Activated CD8-positive, alpha-beta memory T cell treated with anti-CD3 and anti-CD28 coated beads for 48 hours (primary cell): ENCODE measurements at regions not wholly inside any gene's neighbourhood (a gene's known extent, or its start where the extent isn't known, plus 50 kb on each side); places are given as distances from the start of the nearest gene placed in this dataset.

Source experiments
- DNase-seq, 3 experiments: peaks; one replicate each; pipeline ENCODE4 v3.0.0-alpha.2; 2020; ENCODE audit warnings: low read depth in 2 of 3, low spot score in 2 of 3

DNA sequence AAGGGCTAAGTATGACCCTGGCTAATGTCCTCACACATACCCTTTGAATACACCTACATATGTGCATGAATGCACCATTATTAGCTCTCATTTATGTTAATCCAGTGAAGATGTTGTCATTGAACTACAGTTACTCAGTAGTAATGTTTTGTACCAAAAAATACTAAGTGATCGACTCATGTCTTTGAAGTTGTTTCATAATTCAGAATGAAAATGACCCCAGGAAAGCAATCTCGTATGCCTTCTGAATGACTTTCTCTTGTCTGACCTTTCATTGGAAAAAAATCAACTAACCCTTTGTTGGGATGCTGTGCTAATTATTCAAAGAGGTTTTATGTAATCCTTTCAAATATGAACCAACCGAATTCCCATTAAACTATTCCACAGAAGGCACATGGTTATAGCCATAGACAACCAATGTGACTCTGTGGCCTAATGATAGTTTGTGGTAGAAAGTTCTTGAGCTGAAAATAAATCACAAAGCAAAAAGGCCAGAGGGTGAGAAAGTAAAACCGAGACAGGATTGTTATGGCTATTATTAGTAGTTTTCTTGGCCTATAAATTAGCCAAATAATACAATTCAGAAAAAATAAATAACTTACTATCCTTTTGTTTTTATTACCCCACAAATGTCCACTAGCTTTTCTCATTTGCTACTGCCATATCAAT is 86.8 kb upstream of the STARD13 start:
- no peak for DNase-seq

GRCh38 chr13:33373624-33374023 is 88.1 kb upstream of the STARD13 start:
- no peak for DNase-seq

- no peak for DNase-seq
Measured at GRCh38 chr13:33375421-33375820, 89.9 kb upstream of the STARD13 start.

DNA sequence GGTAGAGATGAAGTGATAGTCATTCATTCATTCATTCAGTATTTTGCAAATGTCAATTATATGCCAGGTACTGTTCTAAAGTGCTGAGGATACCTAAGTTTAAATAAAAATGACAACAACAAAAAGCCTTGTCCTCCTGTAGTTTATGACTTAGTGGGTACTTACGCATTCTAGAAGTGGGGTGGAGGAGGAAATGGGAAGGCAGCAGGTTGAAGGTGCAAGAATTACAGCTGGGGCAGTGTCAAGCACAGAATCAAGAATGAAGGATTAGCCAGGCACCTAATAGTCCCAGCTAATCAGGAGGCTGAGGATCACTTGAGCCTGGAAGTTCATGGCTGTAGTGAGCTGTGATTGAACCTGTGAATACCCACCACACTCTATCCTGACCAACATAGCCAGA is 90.7 kb upstream of the STARD13 start:
- no peak for DNase-seq

DNA sequence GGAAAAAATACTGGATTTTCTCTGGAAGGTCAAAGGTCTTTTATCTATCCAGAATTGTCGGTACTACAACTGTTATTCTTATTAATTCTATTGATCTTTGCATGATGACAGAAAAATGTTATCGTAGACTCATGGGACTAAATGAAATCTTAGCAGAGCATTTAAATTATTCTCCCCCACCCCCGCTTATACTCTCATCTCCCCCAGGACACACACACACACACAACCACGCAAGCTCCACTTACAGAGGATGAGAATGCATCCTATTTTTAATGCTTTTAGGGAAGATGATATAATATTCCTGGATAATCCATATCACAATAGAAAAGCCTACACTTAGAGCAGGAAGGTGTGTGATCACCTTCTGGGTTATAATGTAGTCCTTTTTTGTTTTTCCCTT is 91.9 kb upstream of the STARD13 start:
- DNase-seq, result no peak

GRCh38 chr13:33377825-33378224 is 92.3 kb upstream of the STARD13 start:
- DNase-seq, result no peak

- no peak for DNase-seq
Measured at GRCh38 chr13:33379608-33380007, 94.1 kb upstream of the STARD13 start.

DNA sequence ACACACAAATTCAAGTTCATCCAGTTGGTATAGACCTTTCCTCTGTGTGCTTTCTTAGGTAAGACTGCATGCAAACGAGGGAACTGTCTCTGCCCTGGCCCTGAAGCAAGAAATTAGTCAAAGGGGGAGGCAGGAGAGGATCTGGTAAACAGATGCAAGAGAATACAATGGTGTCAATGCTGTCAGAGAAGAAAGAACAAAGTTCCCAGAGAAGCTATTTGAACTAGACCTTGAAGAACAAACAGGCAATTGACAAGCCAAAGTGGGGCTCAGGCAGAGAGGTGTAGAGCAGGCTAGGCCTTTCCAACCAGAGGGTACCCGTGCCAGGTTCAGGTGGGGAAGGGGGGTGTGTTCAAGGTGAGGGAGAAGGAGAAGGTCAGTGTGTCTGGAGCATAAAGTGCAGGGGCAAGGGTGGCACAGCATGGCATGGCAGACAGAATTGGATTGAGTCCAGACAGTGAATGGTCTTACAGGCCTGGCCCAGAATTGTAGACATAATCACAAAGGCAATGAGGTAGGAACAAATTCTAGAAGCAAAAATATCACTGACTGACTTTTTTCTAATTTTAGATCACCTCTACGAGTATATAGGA is 95.0 kb upstream of the STARD13 start:
- no peak for DNase-seq

GRCh38 chr13:33381180-33381579 is 95.6 kb upstream of the STARD13 start:
- DNase-seq, result no peak

GRCh38 chr13:33381906-33382305 is 96.4 kb upstream of the STARD13 start:
- no peak for DNase-seq

DNA sequence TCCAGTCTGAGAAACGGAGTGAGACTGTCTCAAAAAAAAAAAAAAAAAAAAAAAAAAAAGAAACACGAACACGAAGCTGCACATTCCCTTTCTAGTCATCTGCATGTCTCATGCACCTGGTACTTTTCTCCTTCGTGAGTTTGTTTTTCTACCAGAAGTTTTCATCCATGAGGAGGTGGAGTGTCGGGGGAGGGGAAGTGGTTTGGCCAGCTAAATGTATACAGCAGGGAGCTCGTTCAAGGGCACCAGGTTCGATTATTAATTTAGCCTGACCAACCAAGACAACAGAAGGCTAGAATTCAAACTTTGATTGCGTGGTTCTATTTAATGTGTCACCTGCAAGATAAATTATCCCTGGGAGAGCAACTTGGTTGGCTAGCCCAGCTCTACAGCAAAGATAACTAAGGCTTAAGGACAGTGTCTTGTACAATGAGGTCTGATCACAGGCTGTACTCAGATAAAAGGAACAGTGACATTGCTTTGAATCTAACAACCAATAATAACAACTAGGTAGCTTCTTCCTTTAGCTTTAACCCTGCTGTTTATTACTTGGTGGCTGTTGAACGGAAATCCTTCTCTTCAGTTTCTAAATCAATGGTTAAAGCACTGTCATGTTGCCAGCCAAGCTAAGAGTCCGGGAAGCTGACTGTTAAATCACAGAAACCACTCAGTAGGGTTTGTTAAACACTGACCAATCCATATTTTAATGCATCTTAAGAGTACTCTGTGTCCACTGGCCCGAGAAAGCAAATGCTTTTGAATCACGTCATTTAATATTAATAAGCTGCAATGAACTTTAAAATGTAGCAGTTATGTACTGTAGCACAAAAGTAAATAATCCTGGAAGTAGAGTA is 98.4 kb upstream of the STARD13 start:
- DNase-seq, result no peak

DNA sequence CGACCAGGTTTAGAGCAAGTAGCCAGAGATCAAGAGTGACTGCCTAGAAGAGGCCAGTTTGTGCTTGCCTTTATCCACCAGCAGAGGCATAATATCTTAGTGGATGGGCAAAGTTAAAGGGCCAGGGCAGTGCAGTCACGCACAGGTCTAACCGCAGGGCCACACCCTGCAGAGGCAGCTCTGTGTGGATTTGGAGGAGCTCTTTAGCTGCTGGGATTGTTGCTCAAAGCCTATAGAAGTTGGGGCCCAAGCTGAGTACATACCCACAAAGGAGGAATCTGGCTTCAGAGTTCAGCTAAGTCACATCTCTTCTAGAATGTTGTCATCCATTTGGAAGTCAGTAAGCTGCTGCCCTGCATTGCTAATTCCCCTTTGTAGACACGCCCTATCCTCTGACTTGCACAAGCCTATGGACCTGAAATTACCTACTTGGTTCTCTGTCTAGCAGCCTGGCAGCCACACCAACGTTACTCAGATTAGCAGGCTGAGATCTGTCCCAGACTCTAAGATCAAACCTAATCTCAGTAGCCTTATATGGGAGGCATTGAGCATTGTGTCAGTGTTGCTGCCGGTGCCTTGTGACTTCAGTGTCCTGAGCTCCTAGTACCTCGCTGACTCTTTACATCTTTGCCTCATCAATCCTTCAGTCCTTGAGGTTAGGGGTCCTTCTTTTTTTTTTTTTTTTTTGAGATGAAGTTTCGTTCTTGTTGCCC is 102.9 kb upstream of the STARD13 start:
- no peak for DNase-seq

GRCh38 chr13:33392794-33393405 is 107.3 kb upstream of the STARD13 start:
- no peak for DNase-seq

DNA sequence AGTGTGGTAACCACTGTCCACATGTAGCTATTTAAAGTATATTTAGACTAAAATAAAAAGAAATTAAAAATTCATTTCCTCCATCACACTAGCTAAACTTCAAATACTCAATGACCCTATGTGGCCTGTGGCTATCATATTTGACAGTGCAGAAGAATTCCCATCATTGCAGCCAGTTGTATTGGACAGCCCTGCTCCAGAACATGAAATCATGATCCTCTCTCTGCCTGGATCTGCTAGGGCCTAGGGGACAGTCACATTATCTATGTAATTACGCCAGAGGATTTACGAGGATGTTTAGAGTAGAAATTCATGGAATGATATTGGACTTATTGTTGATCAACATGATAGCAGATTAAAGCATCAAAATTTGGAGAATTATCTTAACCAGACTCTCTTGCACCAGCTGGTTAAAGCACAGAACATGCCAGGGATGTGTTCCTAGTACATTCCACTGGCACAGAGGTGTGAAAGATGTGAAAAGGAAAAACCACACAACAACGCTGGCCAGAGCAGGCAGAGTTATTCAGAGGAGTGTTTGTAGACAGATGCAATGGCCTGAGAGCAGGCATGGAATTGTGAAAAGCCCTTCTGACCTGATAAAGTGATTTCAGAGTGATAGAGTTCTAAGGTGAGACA is 108.9 kb upstream of the STARD13 start:
- DNase-seq, result no peak

DNA sequence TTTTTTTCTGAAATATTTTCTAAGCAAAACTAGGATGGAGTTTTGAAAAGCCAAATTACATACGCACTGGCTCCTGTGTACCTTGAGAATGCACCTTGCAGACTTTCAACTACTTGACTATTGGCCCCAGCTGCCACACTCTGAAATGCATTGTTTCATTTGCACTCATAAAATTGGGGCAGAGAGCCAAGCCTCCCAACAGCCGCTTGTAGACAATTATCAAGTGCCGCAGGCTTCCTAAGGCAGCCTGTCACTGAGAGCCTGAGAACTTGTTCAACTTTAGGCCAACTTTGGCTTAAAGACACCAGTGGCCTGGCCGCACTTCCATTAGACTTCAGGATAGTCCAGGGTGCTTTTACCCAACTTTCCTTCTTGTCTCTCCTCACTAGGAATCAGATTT is 115.7 kb upstream of the STARD13 start:
- DNase-seq, result no peak

- no peak for DNase-seq
Measured at GRCh38 chr13:33402975-33403374, 117.4 kb upstream of the STARD13 start.

DNA sequence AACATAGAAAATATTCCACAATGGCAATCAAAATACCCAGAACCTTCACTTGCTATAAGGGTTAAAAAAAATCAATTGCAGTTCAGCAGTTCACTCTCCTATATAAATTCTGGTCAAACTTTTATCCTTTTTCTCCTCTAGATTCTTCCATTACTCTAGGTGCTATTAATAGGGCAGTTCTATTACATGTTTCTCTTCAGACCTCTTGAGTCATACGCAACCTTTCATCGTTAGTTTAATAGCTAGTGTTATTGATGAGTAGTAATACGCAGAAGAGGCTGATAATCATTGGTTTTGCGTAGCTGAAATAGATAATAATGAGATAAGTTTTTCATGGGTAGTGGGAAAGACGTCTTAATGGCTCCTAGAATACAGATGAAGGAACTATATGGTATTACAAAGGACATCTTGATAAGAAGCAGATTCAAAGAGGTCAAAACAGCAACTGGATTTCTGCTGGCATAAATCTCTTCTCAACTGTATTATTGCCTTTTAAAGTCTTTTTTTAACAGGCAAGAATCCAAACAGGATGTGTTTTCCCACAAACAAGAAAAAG is 118.3 kb upstream of the STARD13 start:
- DNase-seq, result no peak

- DNase-seq, result no peak
Measured at GRCh38 chr13:33405371-33405770, 119.8 kb upstream of the STARD13 start.

DNA sequence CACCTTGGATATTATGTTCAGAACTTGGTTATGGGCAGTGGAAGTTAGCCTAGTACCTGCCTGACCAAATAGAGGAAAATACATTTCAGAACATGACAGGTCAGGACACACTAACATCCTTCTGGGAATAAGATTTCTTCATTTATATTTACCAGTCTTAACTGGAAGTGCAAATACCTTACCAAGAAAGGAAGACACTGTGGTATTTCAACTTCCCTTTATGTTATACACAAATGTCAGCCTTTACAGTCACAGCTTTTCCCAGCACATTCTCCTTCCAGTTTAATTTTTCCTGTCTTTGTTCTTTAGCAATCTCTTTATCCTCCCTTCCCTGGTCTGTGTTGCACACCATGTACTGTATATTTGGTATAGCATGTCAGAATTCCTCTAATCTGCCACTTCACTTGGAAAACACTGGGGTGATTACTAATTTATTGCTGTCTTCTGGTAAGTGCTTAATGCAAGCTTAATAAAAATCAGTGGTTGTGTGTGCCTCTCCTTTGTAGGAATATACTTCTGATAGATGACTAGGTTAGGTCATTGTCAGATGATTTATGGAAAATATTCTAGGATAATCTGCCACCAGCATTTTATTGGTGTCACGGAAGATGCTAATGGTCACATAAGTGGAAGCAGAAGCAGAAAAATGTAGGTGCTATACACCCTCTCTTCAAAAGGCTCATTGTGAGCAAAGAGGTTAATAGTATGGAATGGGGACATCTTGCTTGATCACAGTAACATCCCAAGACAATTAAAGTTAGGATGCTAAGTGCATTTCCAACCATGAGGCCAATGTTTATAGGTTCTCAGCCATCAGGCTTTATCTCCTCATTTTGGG is 124.3 kb upstream of the STARD13 start:
- no peak for DNase-seq

- DNase-seq, result no peak
Measured at GRCh38 chr13:33410619-33411018, 125.1 kb upstream of the STARD13 start.
